ENCODE measurements at regions not wholly inside any gene's neighbourhood (a gene's known extent, or its start where the extent isn't known, plus 50 kb on each side); places are given as distances from the start of the nearest gene placed in this dataset.

DNA sequence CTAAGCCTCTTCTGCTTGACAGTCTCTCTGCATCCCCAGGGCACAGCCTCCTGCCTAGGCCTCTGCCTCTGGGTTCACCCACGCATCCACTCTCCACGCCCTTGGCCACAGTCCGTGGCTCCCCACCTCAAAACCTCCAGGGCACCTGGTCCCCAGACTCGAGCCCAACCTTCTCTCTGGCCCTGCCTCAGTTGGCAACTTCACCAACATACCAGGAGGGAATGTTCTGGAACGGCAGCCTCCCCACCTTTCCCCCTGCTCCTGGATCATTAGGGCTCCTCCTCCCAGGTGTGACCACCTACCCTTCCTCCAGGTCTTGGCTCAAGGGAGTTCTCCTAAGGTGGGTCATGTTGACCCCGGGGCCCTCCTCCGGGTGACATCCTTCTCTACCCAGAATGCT, 69.1 kb downstream of the SOX1 start:
- H3K4me3 ChIP-seq (ENCODE audit: extremely low read depth, insufficient read depth, low read length, poor library complexity, severe bottlenecking), result no peak overlapping the region
- 90 to 93% methylated on average over 6 of the region's 7 CpGs for WGBS, 2 experiments (ENCODE audit: insufficient coverage in 2 of 2)
- H3K9me3 ChIP-seq (ENCODE audit: control insufficient read depth, low read length), result no peaks in the 10 kb centered on the region
- H3K36me3 ChIP-seq (ENCODE audit: control insufficient read depth, insufficient read depth, low read length), result no peaks in the 10 kb centered on the region
- no peaks in the 10 kb centered on the region for H3K4me1 ChIP-seq (ENCODE audit: control insufficient read depth, insufficient read depth, low read length, poor library complexity, severe bottlenecking)
- H3K27ac ChIP-seq (ENCODE audit: low read depth, low read length, severe bottlenecking), result no peak overlapping the region

DNA sequence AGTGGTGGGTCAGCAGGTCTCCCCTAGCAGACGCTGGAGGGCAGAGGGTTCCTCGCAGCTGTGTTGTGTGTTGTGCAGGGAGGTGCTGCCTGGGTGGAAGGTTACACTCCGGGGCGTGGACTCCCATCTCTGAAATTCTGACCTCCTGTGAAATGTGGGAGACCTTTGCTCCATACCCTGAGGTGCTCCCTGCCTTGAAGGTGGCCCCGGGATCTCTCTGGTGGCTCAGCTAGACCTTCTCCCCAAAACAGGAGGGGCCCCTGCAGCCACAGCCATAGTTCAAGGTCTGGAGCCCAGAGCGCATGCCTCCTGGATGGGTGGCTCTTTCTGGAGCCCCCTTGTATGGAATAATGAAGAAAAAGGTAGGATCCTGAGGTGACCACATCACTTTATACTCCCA, 70.2 kb downstream of the SOX1 start:
- 88 to 100% methylated on average over 3 to 5 of the region's 6 CpGs for WGBS, 2 experiments (ENCODE audit: insufficient coverage in 2 of 2)
- H3K36me3 ChIP-seq (ENCODE audit: control insufficient read depth, insufficient read depth, low read length), result no peaks in the 10 kb centered on the region
- H3K4me3 ChIP-seq (ENCODE audit: extremely low read depth, insufficient read depth, low read length, poor library complexity, severe bottlenecking), result no peak overlapping the region
- no peaks in the 10 kb centered on the region for H3K4me1 ChIP-seq (ENCODE audit: control insufficient read depth, insufficient read depth, low read length, poor library complexity, severe bottlenecking)
- no peaks in the 10 kb centered on the region for H3K9me3 ChIP-seq (ENCODE audit: control insufficient read depth, low read length)
- no peak overlapping the region for H3K27ac ChIP-seq (ENCODE audit: low read depth, low read length, severe bottlenecking)

DNA sequence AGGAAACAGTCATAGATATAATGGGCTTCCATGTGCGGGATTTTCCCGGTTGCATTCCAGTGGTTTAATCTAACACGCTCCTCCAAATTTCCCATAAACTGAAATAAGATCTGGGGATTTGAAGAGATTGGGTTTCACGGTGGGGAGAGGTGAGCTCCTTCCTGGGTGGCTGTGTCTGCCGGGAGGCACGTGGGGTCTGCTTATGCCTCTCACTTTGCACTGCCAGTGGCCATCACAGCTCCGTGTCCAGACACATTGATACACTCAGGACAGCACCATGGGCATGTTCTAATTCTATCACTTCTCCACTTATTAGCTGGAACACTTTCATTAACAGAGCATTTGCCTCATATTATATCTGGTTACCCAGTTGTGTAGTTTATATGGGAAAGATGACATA, 73.4 kb downstream of the SOX1 start:
- Histone ChIP-seq H3K4me3 (ENCODE audit: extremely low read depth, insufficient read depth, low read length, poor library complexity, severe bottlenecking) (no peak overlapping the region), H3K36me3 (ENCODE audit: control insufficient read depth, insufficient read depth, low read length) (no peaks in the 10 kb centered on the region), H3K9me3 (ENCODE audit: control insufficient read depth, low read length) (no peaks in the 10 kb centered on the region), H3K27ac (ENCODE audit: low read depth, low read length, severe bottlenecking) (no peak overlapping the region), H3K4me1 (ENCODE audit: control insufficient read depth, insufficient read depth, low read length, poor library complexity, severe bottlenecking) (no peaks in the 10 kb centered on the region)
- WGBS, 2 experiments (ENCODE audit: insufficient coverage in 2 of 2), result 82 to 93% methylated on average over 3 of the region's 7 CpGs

DNA sequence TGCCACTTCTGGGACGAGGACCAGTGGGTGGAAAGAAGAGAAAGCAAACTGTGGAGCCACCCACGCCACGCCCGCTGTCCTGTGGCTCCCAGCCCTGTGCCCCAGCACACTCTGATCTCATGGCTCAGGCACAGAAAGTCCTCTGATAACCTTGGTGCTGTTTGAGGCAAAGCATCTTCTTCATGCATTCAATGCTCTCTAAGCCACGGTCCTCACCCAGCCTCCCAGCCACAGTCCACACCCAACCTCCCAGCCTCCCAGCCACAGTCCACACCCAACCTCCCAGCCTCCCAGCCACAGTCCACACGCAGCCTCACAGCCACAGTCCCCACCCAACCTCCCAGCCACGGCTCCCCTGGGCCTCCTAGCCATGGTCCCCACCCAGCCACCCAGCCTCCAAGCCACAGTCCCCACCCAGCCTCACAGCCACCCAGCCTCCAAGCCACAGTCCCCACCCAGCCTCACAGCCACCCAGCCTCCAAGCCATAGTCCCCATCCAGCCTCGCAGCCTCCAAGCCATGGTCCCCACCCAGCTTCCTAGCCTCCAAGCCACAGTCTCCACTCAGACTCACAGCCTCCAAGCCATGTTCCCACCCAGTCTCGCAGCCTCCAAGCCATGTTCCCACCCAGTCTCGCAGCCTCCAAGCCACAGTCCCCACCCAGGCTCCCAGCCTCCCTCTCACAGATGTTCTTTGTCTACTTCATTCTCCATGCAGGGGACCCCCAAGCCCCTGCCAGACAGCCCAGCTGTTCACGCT, 74.9 kb downstream of the SOX1 start:
- no peaks in the 10 kb centered on the region for H3K36me3 ChIP-seq (ENCODE audit: control insufficient read depth, insufficient read depth, low read length)
- 88 to 97% methylated on average over 6 to 10 of the region's 11 CpGs for WGBS, 2 experiments (ENCODE audit: insufficient coverage in 2 of 2)
- H3K9me3 ChIP-seq (ENCODE audit: control insufficient read depth, low read length), result no peaks in the 10 kb centered on the region
- H3K27ac ChIP-seq (ENCODE audit: low read depth, low read length, severe bottlenecking), result no peak overlapping the region
- no peak overlapping the region for H3K4me3 ChIP-seq (ENCODE audit: extremely low read depth, insufficient read depth, low read length, poor library complexity, severe bottlenecking)
- H3K4me1 ChIP-seq (ENCODE audit: control insufficient read depth, insufficient read depth, low read length, poor library complexity, severe bottlenecking), result no peaks in the 10 kb centered on the region

DNA sequence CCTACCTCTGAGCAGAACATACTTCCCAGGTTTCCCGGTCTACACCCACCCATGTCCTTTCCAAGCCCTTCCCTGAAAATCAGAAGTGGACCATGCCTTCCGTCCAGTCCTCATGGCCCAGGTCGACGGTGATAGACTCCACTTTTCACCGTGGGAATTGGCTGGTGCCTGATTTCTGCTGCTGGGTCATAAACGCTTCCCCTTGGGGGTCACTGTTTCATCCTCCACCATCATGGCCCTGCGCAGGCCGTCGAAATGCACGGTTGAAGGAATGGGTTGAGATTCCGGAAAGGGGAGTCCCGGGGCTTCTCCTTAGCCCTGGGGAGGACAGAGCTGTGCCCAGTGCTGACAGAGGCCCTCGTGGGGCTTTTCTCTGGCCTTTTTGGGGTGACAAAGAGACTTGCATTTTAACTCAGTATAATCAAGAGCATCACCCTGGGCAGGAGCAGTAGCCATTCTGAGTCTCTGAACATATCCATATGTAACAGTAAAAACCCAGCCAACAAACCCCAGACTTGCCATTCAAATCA, 75.5 kb downstream of the SOX1 start:
- H3K36me3 ChIP-seq (ENCODE audit: control insufficient read depth, insufficient read depth, low read length), result no peaks in the 10 kb centered on the region
- H3K9me3 ChIP-seq (ENCODE audit: control insufficient read depth, low read length), result no peaks in the 10 kb centered on the region
- no peak overlapping the region for H3K4me3 ChIP-seq (ENCODE audit: extremely low read depth, insufficient read depth, low read length, poor library complexity, severe bottlenecking)
- H3K4me1 ChIP-seq (ENCODE audit: control insufficient read depth, insufficient read depth, low read length, poor library complexity, severe bottlenecking), result no peaks in the 10 kb centered on the region
- 89 to 93% methylated on average over 11 to 13 of the region's 13 CpGs for WGBS, 2 experiments (ENCODE audit: insufficient coverage in 2 of 2)
- no peak overlapping the region for H3K27ac ChIP-seq (ENCODE audit: low read depth, low read length, severe bottlenecking)

DNA sequence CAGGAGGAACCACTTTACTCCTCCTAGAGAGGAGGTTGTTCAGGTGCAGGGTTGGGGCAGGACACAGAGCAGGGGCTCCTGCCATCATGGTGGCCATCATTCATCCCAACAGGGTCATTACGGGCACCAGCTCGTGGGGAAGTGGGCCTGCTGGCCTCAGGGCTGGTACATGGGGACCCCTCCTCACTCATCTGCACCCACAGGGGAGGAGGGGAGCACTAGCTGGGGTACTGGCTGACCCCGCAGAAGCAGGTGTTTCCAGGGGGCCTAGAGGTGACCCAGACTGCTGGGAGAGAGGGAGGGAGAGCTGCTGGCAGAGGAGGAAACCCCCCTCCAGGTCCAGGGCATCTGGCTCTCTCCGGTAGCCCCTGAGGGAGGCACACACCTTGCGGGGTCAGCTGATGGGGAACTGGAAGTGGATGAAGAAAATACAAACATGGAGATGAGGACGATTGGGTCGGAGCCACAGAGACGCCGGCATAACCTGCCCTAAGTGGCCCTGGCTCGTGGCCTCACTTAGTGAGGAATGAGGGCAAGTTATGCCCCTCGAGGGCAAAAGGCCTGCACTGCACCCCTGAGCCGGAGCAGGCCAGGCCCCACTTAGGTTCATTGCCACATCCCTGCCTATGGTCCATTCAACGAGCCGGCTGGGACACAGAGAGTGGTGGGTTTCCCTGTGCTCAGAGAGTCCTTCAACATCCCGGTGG, 76.2 kb downstream of the SOX1 start:
- H3K4me3 ChIP-seq (ENCODE audit: extremely low read depth, insufficient read depth, low read length, poor library complexity, severe bottlenecking), result no peak overlapping the region
- no peaks in the 10 kb centered on the region for H3K9me3 ChIP-seq (ENCODE audit: control insufficient read depth, low read length)
- no peaks in the 10 kb centered on the region for H3K4me1 ChIP-seq (ENCODE audit: control insufficient read depth, insufficient read depth, low read length, poor library complexity, severe bottlenecking)
- H3K36me3 ChIP-seq (ENCODE audit: control insufficient read depth, insufficient read depth, low read length), result no peaks in the 10 kb centered on the region
- no peak overlapping the region for H3K27ac ChIP-seq (ENCODE audit: low read depth, low read length, severe bottlenecking)
- 86% methylated on average over 12 to 13 of the region's 15 CpGs for WGBS, 2 experiments (ENCODE audit: insufficient coverage in 2 of 2)

DNA sequence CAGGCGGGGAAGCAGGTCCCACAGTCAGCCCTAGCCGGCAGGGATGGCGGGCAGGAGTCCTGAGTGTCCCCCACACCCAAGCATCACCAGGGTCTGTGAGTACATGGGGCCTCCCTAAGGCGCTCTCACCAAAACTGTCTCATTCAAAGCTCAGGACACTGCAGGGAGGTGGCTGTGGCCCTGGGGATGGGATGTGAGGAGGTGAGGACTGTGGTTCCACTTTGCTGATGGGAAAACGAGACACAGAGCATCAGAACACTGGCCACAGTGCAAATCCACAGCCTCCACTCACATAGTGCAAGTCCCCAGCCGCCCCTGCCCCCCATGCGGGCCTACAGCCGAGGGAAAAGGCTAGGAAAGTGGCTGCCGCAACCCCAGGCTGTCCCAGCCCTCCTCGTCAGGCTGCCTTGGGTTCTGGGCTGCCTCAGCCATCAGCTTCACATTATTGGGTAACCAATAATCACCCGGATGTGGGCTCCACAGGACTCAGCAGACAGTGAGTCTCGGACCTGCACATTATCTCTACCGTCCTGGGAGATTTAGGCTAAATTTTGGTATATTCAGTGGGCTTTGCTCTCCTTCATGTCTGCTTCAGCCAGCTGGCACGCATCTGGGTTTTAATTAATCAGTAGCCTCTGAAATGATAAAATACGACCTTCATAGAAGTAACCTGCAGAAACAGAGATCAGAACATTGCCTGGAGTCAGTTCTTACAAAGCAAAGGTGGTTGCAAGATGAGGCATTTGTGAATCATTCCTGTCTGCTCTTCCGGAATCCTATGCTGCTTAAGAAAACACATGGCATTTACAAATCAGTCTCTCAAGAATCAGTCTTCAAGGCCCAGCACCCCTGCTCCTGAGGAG, 77.0 kb downstream of the SOX1 start:
- Histone ChIP-seq H3K36me3 (ENCODE audit: control insufficient read depth, insufficient read depth, low read length) (no peaks in the 10 kb centered on the region), H3K4me1 (ENCODE audit: control insufficient read depth, insufficient read depth, low read length, poor library complexity, severe bottlenecking) (no peaks in the 10 kb centered on the region), H3K4me3 (ENCODE audit: extremely low read depth, insufficient read depth, low read length, poor library complexity, severe bottlenecking) (no peak overlapping the region), H3K9me3 (ENCODE audit: control insufficient read depth, low read length) (no peaks in the 10 kb centered on the region), H3K27ac (ENCODE audit: low read depth, low read length, severe bottlenecking) (no peak overlapping the region)
- 80 to 85% methylated on average over 11 to 13 of the region's 16 CpGs for WGBS, 2 experiments (ENCODE audit: insufficient coverage in 2 of 2)

DNA sequence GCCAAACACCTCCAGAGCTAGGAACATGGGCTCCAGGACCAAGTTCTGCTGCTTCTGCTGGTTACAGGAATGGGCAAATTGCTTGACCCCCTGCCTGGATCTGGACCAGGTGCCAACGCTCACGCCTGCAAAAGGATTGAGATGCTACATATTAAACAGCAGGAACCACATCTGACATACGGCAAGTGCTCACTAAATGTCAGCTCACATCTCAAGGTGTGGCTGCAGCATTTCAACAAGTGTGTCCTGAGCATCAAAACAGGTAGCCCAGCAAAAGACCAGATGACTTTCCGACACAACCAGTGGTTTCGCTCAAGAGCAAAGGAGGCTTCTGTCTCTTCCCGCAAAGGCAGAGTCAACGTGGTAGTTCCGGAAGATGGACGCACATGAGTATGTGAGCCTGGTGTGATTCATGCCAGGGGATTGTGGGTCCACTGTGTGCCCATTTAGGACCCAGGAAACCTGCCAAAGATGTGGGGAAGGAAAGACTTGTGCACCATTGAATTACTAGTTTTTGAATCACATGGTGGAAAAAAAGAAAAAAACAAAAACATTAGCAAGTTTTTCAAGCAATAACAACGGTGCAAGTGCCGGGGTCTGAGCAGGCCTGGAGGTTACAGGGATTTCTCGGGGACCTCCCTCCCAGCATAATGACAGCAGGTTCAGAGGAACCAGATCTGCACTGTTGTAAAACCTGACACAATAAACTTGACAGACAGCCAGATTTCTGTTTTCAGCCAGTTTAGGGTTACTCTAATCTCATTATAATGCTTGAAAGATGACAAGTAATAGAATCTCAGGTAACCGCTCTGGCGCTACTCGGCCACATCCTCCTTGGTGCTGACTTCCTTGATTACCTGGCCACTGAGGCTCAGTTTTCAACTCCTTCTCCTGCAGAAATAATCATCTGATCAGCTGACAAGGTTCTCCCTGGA, 77.9 kb downstream of the SOX1 start:
- 83 to 86% methylated on average over 14 to 15 of the region's 15 CpGs for WGBS, 2 experiments (ENCODE audit: insufficient coverage in 2 of 2)
- H3K4me3 ChIP-seq (ENCODE audit: extremely low read depth, insufficient read depth, low read length, poor library complexity, severe bottlenecking), result no peak overlapping the region
- H3K27ac ChIP-seq (ENCODE audit: low read depth, low read length, severe bottlenecking), result no peak overlapping the region
- H3K9me3 ChIP-seq (ENCODE audit: control insufficient read depth, low read length), result no peaks in the 10 kb centered on the region
- H3K36me3 ChIP-seq (ENCODE audit: control insufficient read depth, insufficient read depth, low read length), result no peaks in the 10 kb centered on the region
- no peaks in the 10 kb centered on the region for H3K4me1 ChIP-seq (ENCODE audit: control insufficient read depth, insufficient read depth, low read length, poor library complexity, severe bottlenecking)

DNA sequence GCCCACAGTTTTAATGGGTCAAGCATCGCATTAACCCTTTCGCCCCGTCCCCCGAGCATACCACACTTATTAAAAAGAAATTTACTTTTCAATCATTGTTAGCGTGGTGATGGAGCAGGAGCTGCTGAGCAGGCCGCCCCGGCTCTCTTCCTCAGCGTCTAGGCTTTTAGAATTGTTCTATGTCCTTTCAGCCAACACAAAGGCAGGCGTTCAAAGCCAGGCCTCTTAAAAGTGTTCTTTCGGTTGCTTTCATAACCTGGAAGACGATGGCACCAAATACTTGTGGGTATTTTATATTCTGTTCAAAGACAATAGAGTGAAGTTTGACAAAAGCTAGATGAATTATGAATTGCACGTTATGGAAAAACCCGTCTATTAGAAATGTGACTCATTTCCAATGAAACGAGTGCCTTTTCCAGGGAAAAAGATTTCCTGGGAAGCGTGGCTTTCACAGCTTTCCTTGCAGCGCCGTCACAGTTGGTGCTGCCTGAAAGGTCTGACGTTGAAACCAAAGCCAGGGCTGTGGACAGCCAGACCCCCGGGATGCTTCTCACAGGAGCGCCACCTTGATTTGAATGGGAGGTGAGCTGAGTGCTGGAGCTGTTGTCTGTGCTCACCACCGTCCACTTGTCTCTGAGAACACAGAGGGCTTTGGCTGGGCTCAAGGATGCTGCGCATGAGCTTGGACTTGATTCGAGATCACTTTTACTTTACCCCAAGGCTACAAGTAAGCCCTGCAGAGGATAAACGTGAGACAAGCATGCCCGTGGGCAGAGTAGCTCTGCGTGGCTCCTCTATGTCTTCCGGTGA, 78.8 kb downstream of the SOX1 start:
- WGBS, 2 experiments (ENCODE audit: insufficient coverage in 2 of 2), result 86 to 90% methylated on average over 20 to 25 of the region's 27 CpGs
- no peak overlapping the region for H3K4me3 ChIP-seq (ENCODE audit: extremely low read depth, insufficient read depth, low read length, poor library complexity, severe bottlenecking)
- H3K4me1 ChIP-seq (ENCODE audit: control insufficient read depth, insufficient read depth, low read length, poor library complexity, severe bottlenecking), result no peaks in the 10 kb centered on the region
- H3K9me3 ChIP-seq (ENCODE audit: control insufficient read depth, low read length), result no peaks in the 10 kb centered on the region
- no peaks in the 10 kb centered on the region for H3K36me3 ChIP-seq (ENCODE audit: control insufficient read depth, insufficient read depth, low read length)
- no peak overlapping the region for H3K27ac ChIP-seq (ENCODE audit: low read depth, low read length, severe bottlenecking)

Data from mesodermal cell (in vitro differentiated cells).